K562 (cell line): ENCODE measurements at regions not wholly inside any gene's neighbourhood (a gene's known extent, or its start where the extent isn't known, plus 50 kb on each side); places are given as distances from the start of the nearest gene placed in this dataset.

Experiments
- ATF1 ChIP-seq, 2 experiments: fragments of 450-650 bp in 1 of 2; IDR thresholded peaks; 2 replicates each; pipeline ENCODE4 v1.6.1; 2016; ENCODE audit warnings: missing compliant biosample characterization in 1 of 2, missing genetic modification characterization in 1 of 2
- BHLHE40 ChIP-seq: IDR thresholded peaks from 2 replicates; pipeline ENCODE4 v1.6.1; 2011; ENCODE audit warnings: low read length, improper control_type of control experiment
- BMI1 ChIP-seq: fragments of 150-350 bp; IDR thresholded peaks from 2 replicates; pipeline ENCODE4 v1.6.1; 2014; ENCODE audit warnings: low read length
- CC2D1A ChIP-seq: fragments of 450-650 bp; IDR thresholded peaks from 2 replicates; pipeline ENCODE4 v1.6.1; 2017; ENCODE audit warnings: mild to moderate bottlenecking
- CXXC5 ChIP-seq: fragments of 250-450 bp; sonication (Bioruptor Pico); IDR thresholded peaks from 2 replicates; pipeline ENCODE4 v1.8.0; 2022; ENCODE audit warnings: inconsistent platforms, mild to moderate bottlenecking, moderate library complexity
- DNMT1 ChIP-seq: fragments of 450-650 bp; IDR thresholded peaks from 2 replicates; pipeline ENCODE4 v1.6.1; 2016; ENCODE audit warnings: antibody characterized with exemption, mild to moderate bottlenecking
- HIVEP1 ChIP-seq: fragments of 250-450 bp; sonication (Bioruptor Pico); IDR thresholded peaks from 2 replicates; pipeline ENCODE4 v1.4.0; 2020; ENCODE audit warnings: mild to moderate bottlenecking
- MYC ChIP-seq, 2 experiments: fragments of 250-450 bp in 1 of 2; sonication (Bioruptor Pico) in 1 of 2; IDR thresholded peaks; 2 replicates each; pipeline versions ENCODE4 v1.5.1 to v1.6.1; 2012 to 2021; ENCODE audit warnings: low read depth in 2 of 2, borderline replicate concordance in 1 of 2, improper control_type of control experiment in 1 of 2, low read length in 1 of 2, mild to moderate bottlenecking in 1 of 2, moderate library complexity in 1 of 2
- POLR2H ChIP-seq: IDR thresholded peaks from 2 replicates; pipeline ENCODE4 v1.6.1; 2016; ENCODE audit warnings: missing genetic modification characterization, low read depth, mild to moderate bottlenecking, control low read depth, missing compliant biosample characterization, moderate library complexity
- RAD21 ChIP-seq, 2 experiments: fragments of 250-450 bp in 1 of 2; fragments of 450-650 bp in 1 of 2; sonication (Bioruptor Pico) in 1 of 2; formaldehyde crosslinking in 1 of 2; IDR thresholded peaks in 1 of 2; conservative IDR thresholded peaks in 1 of 2; 2 replicates each; pipeline versions ENCODE4 v1.4.0 to v1.8.0; 2020 to 2022; ENCODE audit warnings: mild to moderate bottlenecking in 2 of 2, moderate library complexity in 1 of 2
- RBFOX2 ChIP-seq: fragments of 200-400 bp; formaldehyde crosslinking; IDR thresholded peaks from 2 replicates; pipeline ENCODE4 v1.6.1; 2017; ENCODE audit warnings: low read depth, mild to moderate bottlenecking, low read length, moderate library complexity
- SAFB ChIP-seq: fragments of 200-400 bp; formaldehyde crosslinking; IDR thresholded peaks from 2 replicates; pipeline ENCODE4 v1.6.1; 2017; ENCODE audit warnings: low read depth, low read length, borderline replicate concordance
- SAP30 ChIP-seq: fragments of 200-600 bp; sonication (generic); IDR thresholded peaks from 2 replicates; pipeline ENCODE4 v1.6.1; 2012; ENCODE audit warnings: borderline replicate concordance, low read depth, mild to moderate bottlenecking, moderate library complexity, low read length, control low read depth, inconsistent platforms; ENCODE audit not compliant: insufficient read depth, poor library complexity, severe bottlenecking
- STAG1 ChIP-seq: sonication (generic); formaldehyde crosslinking; IDR thresholded peaks from 2 replicates; pipeline ENCODE4 v1.5.0; 2020; ENCODE audit warnings: missing genetic modification reagents, borderline replicate concordance
- TCF7 ChIP-seq: sonication (generic); IDR thresholded peaks from 2 replicates; pipeline ENCODE4 v1.6.1; 2016; ENCODE audit warnings: antibody characterized with exemption, borderline replicate concordance
- ZNF24 ChIP-seq: fragments of 450-650 bp; IDR thresholded peaks from 2 replicates; pipeline ENCODE4 v1.6.1; 2016
- ZNF444 ChIP-seq: fragments of 250-450 bp; sonication (Bioruptor Pico); IDR thresholded peaks from 2 replicates; pipeline ENCODE4 v1.4.0; 2020; ENCODE audit warnings: mild to moderate bottlenecking, moderate library complexity
- ZNF561 ChIP-seq: fragments of 450-650 bp; formaldehyde crosslinking; conservative IDR thresholded peaks from 2 replicates; pipeline ENCODE4 v1.4.0; 2020; ENCODE audit warnings: mild to moderate bottlenecking, moderate library complexity
- TF ChIP-seq, protein P1 (sequence below), 3 experiments: IDR thresholded peaks in 2 of 3; conservative IDR thresholded peaks in 1 of 3; 2 replicates each; pipeline ENCODE4 v1.5.1; 2011 to 2012; ENCODE audit warnings: low read length in 3 of 3, mild to moderate bottlenecking in 3 of 3, control low read depth in 2 of 3, improper control_type of control experiment in 1 of 3, inconsistent platforms in 1 of 3, low read depth in 1 of 3, mixed read lengths in 1 of 3, moderate library complexity in 1 of 3; ENCODE audit not compliant: insufficient read depth in 2 of 3
- TF ChIP-seq, protein P2 (sequence below): IDR thresholded peaks from 2 replicates; pipeline ENCODE4 v1.6.1; 2011; ENCODE audit warnings: borderline replicate concordance, low read depth, mild to moderate bottlenecking, moderate library complexity, low read length; ENCODE audit not compliant: insufficient read depth, poor library complexity, severe bottlenecking
- TF ChIP-seq, protein P3 (sequence below): fragments of 450-650 bp; formaldehyde crosslinking; IDR thresholded peaks from 2 replicates; pipeline ENCODE4 v1.4.0; 2020; ENCODE audit warnings: mild to moderate bottlenecking, moderate library complexity

DNA sequence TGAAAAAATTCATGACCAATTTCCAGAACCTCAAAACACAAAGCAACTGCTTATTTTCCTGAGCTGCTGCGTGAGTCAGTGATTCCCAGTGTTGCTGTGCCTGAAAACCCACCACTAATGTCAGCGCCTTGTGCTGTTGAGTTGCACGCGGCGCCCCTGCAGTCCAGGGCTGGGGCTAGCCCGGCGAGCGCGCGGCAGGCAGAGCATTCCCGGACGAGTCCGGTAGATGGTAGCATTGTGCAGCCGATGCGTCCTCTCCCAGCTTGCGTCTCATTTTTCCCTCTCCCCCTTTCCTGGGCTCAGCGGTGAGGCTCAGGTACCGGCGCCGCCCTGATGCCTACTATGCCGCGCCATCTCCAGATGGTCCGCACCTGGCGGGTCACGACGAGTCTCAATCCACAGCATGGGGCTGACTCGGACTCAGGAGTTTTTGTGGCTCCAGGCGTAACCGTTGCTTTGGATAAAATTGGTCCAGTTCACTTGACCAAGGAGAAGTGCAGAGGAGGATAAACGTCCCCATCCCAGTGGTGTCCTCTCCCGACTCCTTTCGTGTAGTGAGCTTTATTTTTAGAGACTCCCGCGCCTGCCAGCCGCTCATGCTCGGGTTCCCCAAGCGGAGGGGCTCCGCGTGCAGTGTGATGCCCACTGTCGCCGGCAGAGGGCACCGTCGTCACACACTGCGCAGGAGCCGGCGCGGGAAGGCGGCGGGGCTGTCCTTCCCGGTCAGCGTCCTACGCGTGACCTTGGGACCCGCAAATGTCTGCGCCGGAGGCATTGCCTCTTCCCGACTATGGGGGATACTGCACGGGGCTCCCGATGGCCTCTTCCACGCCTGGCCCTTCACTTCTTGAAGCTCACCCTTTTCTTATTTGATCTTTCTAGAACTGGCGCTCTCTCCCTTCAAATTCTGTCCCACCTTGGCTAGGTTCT is 53.6 kb upstream of the IGFBP7 start (continued):
- TF ChIP-seq RAD21 (CRISPR knock-in tag; conservative IDR thresholded peaks at IDR 0.05 in 1 of 2, IDR thresholded peaks at IDR 0.05 in 1 of 2): peak; percentile 39 to 65; a peak in 3 of 4 replicates
- 0 out of 2 replicates have a peak, but pooled peaks have one; percentile 23 for TF ChIP-seq MYC (IDR thresholded peaks at IDR 0.05; ENCODE audit: low read depth, low read length)
- TF ChIP-seq MYC (CRISPR knock-in tag; IDR thresholded peaks at IDR 0.05; ENCODE audit: borderline replicate concordance, low read depth): no peak
- no peak for TF ChIP-seq SAFB
- peak; percentile 25; the same call in 1 of the 2 replicates for TF ChIP-seq RBFOX2
- no peak for TF ChIP-seq POLR2H
- peak; percentile 32; the same call in 1 of the 2 replicates for TF ChIP-seq STAG1 (CRISPR knock-in tag)
- peak; percentile 43; the same call in 1 of the 2 replicates for TF ChIP-seq BHLHE40
- TF ChIP-seq ZNF561 (CRISPR knock-in tag): no peak
- no peak for TF ChIP-seq SAP30
- peak; percentile 59; the same call in 1 of the 2 replicates for TF ChIP-seq TCF7
- no peak for TF ChIP-seq DNMT1
- no peak for TF ChIP-seq ATF1 (CRISPR knock-in tag; IDR thresholded peaks at IDR 0.05)
- peak; percentile 58 for TF ChIP-seq ATF1 (tag; IDR thresholded peaks at IDR 0.05)
- TF ChIP-seq CC2D1A: 0 out of 2 replicates have a peak, but pooled peaks have one; percentile 10
- TF ChIP-seq HIVEP1 (CRISPR knock-in tag): no peak
- no peak for TF ChIP-seq ZNF444 (CRISPR knock-in tag)
- TF ChIP-seq, protein P1, sequence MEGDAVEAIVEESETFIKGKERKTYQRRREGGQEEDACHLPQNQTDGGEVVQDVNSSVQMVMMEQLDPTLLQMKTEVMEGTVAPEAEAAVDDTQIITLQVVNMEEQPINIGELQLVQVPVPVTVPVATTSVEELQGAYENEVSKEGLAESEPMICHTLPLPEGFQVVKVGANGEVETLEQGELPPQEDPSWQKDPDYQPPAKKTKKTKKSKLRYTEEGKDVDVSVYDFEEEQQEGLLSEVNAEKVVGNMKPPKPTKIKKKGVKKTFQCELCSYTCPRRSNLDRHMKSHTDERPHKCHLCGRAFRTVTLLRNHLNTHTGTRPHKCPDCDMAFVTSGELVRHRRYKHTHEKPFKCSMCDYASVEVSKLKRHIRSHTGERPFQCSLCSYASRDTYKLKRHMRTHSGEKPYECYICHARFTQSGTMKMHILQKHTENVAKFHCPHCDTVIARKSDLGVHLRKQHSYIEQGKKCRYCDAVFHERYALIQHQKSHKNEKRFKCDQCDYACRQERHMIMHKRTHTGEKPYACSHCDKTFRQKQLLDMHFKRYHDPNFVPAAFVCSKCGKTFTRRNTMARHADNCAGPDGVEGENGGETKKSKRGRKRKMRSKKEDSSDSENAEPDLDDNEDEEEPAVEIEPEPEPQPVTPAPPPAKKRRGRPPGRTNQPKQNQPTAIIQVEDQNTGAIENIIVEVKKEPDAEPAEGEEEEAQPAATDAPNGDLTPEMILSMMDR (IDR thresholded peaks at IDR 0.05 in 2 of 3, conservative IDR thresholded peaks at IDR 0.05 in 1 of 3; ENCODE audit: insufficient read depth in 2 of 3, low read depth in 1 of 3, low read length in 3 of 3): peak; percentile 85 to 96 (median 88)
- TF ChIP-seq, protein P2, sequence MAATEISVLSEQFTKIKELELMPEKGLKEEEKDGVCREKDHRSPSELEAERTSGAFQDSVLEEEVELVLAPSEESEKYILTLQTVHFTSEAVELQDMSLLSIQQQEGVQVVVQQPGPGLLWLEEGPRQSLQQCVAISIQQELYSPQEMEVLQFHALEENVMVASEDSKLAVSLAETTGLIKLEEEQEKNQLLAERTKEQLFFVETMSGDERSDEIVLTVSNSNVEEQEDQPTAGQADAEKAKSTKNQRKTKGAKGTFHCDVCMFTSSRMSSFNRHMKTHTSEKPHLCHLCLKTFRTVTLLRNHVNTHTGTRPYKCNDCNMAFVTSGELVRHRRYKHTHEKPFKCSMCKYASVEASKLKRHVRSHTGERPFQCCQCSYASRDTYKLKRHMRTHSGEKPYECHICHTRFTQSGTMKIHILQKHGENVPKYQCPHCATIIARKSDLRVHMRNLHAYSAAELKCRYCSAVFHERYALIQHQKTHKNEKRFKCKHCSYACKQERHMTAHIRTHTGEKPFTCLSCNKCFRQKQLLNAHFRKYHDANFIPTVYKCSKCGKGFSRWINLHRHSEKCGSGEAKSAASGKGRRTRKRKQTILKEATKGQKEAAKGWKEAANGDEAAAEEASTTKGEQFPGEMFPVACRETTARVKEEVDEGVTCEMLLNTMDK: peak; percentile 58
- no peak for TF ChIP-seq BMI1
- TF ChIP-seq, protein P3, sequence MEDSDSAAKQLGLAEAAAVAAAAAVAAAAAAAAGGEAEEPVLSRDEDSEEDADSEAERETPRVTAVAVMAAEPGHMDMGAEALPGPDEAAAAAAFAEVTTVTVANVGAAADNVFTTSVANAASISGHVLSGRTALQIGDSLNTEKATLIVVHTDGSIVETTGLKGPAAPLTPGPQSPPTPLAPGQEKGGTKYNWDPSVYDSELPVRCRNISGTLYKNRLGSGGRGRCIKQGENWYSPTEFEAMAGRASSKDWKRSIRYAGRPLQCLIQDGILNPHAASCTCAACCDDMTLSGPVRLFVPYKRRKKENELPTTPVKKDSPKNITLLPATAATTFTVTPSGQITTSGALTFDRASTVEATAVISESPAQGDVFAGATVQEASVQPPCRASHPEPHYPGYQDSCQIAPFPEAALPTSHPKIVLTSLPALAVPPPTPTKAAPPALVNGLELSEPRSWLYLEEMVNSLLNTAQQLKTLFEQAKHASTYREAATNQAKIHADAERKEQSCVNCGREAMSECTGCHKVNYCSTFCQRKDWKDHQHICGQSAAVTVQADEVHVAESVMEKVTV: no peak
- TF ChIP-seq ZNF24: no peak
- TF ChIP-seq CXXC5 (CRISPR knock-in tag): peak; percentile 58
